ENCODE measurements at regions not wholly inside any gene's neighbourhood (a gene's known extent, or its start where the extent isn't known, plus 50 kb on each side); places are given as distances from the start of the nearest gene placed in this dataset.

DNA sequence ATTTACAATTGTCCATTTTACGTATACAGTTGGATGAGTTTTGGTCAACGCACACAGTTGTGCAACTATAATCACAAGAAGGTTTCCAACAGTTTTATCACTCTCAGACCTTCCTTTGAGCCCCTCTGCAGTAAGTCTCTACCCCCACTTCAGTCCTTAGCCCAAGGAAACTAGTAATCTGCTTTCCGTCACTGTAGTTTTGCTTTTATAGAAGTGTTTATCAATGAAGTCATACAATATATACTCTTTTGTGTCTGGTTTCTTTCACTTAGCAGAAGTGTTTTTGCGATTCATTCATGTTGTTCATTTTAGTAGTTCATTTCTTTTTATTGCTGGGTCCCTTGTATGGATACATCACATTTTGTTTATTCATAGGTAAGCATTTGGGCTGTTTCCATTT is 92.9 kb upstream of the PIP4K2A start:
- no peak for TF ChIP-seq SMARCC2 (IDR thresholded peaks at IDR 0.05; ENCODE audit: low read depth)
- TF ChIP-seq, protein P1, sequence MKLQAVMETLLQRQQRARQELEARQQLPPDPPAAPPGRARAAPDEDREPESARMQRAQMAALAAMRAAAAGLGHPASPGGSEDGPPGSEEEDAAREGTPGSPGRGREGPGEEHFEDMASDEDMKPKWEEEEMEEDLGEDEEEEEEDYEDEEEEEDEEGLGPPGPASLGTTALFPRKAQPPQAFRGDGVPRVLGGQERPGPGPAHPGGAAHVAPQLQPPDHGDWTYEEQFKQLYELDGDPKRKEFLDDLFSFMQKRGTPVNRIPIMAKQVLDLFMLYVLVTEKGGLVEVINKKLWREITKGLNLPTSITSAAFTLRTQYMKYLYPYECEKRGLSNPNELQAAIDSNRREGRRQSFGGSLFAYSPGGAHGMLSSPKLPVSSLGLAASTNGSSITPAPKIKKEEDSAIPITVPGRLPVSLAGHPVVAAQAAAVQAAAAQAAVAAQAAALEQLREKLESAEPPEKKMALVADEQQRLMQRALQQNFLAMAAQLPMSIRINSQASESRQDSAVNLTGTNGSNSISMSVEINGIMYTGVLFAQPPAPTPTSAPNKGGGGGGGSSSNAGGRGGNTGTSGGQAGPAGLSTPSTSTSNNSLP (IDR thresholded peaks at IDR 0.05; ENCODE audit: borderline replicate concordance, low read depth, low read length) = no peak
- TF ChIP-seq, protein P2, sequence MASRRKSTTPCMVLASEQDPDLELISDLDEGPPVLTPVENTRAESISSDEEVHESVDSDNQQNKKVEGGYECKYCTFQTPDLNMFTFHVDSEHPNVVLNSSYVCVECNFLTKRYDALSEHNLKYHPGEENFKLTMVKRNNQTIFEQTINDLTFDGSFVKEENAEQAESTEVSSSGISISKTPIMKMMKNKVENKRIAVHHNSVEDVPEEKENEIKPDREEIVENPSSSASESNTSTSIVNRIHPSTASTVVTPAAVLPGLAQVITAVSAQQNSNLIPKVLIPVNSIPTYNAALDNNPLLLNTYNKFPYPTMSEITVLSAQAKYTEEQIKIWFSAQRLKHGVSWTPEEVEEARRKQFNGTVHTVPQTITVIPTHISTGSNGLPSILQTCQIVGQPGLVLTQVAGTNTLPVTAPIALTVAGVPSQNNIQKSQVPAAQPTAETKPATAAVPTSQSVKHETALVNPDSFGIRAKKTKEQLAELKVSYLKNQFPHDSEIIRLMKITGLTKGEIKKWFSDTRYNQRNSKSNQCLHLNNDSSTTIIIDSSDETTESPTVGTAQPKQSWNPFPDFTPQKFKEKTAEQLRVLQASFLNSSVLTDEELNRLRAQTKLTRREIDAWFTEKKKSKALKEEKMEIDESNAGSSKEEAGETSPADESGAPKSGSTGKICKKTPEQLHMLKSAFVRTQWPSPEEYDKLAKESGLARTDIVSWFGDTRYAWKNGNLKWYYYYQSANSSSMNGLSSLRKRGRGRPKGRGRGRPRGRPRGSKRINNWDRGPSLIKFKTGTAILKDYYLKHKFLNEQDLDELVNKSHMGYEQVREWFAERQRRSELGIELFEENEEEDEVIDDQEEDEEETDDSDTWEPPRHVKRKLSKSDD (conservative IDR thresholded peaks at IDR 0.05; ENCODE audit: low read length) = no peak
- no peak for TF ChIP-seq CHD1 (IDR thresholded peaks at IDR 0.05; ENCODE audit: low read length)
- TF ChIP-seq SRSF1 (IDR thresholded peaks at IDR 0.05; ENCODE audit: low read depth, low read length) = no peak
